HCT116 (cell line): ENCODE measurements at regions not wholly inside any gene's neighbourhood (a gene's known extent, or its start where the extent isn't known, plus 50 kb on each side); places are given as distances from the start of the nearest gene placed in this dataset.

Experiments
- ATAC-seq: fragments of 200-7000 bp; cut with Tn5 transposase; 2 replicates; pipeline ENCODE4 v1.9.1; 2020; ENCODE audit warnings: mild to moderate bottlenecking, moderate library complexity
- BruUV-seq: library from RNA; stranded (reverse); fragments of 400-500 nt; replicated peaks from 2 replicates; lab custom pipeline; 2021; lab: Mats Ljungman, UMichigan
- CTCF ChIA-PET: fragments of 300-600 bp; sonication (Branson Sonifier 250); formaldehyde crosslinking; loops from one replicate; lab custom pipeline; 2021; ENCODE audit warnings: antibody characterized with exemption; lab: Charles Lee
- POLR2A ChIA-PET: fragments of 300-600, 350-600 bp; sonication (Branson Sonifier 250); formaldehyde crosslinking; loops from one replicate; lab custom pipeline; 2021; ENCODE audit warnings: antibody characterized with exemption; lab: Charles Lee
- RAD21 ChIA-PET, 2 experiments: fragments of 300-600 bp; sonication (Branson Sonifier 250); formaldehyde crosslinking; loops; one replicate each; lab custom pipeline; 2023; ENCODE audit warnings: low total read pairs in 2 of 2; ENCODE audit not compliant: uncharacterized antibody in 2 of 2, unreplicated experiment in 2 of 2, low non-redundant PET in 1 of 2; lab: Charles Lee
- DNase-seq: peaks from one replicate; pipeline ENCODE4 v3.0.0-alpha.2; 2010; ENCODE audit warnings: low read depth, low spot score
- H2AFZ ChIP-seq: fragments of 200-600 bp; shearing (Covaris generic), sonication (generic); 2 replicates; pipeline ENCODE4 v1.6.1; 2017; ENCODE audit warnings: low read depth, mixed run types, mixed read lengths, antibody characterized with exemption, low read length; ENCODE audit not compliant: poor library complexity, severe bottlenecking
- H3K27ac ChIP-seq: 2 replicates; pipeline ENCODE4 v1.5.1; 2012; ENCODE audit warnings: low read depth, low read length
- H3K27me3 ChIP-seq: fragments of 200-600 bp; sonication (generic); 2 replicates; pipeline ENCODE4 v1.6.1; 2016; ENCODE audit warnings: mixed run types, low read length, mixed read lengths; ENCODE audit not compliant: insufficient read depth
- H3K36me3 ChIP-seq, 2 experiments: fragments of 200-500 bp in 1 of 2; fragments of 200-600 bp in 1 of 2; sonication (Bioruptor generic) in 1 of 2; sonication (generic) in 1 of 2; 2 replicates each; pipeline versions ENCODE4 v1.5.1 to v1.6.1; 2014 to 2016; ENCODE audit warnings: low read length in 2 of 2, inconsistent platforms in 1 of 2, mixed read lengths in 1 of 2, mixed run types in 1 of 2; ENCODE audit not compliant: insufficient read depth in 2 of 2, control insufficient read depth in 1 of 2
- H3K4me1 ChIP-seq, 2 experiments: fragments of 200-600 bp in 1 of 2; sonication (generic) in 1 of 2; 2 replicates each; pipeline versions ENCODE4 v1.5.1 to v1.6.1; 2012 to 2017; ENCODE audit warnings: low read length in 2 of 2, inconsistent platforms in 1 of 2, mild to moderate bottlenecking in 1 of 2, mixed read lengths in 1 of 2, mixed run types in 1 of 2, moderate library complexity in 1 of 2; ENCODE audit not compliant: insufficient read depth in 2 of 2, control insufficient read depth in 1 of 2
- H3K4me2 ChIP-seq: fragments of 200-600 bp; sonication (generic); 2 replicates; pipeline ENCODE4 v1.6.1; 2017; ENCODE audit warnings: mixed run types, low read length, mixed read lengths
- H3K4me3 ChIP-seq, 2 experiments: fragments of 200-600 bp in 1 of 2; sonication (generic) in 1 of 2; replicated peaks in 1 of 2; 2 replicates each; pipeline ENCODE4 v1.5.1; 2011 to 2016; ENCODE audit warnings: low read length in 2 of 2, control low read depth in 1 of 2, low read depth in 1 of 2, mild to moderate bottlenecking in 1 of 2, mixed read lengths in 1 of 2, mixed run types in 1 of 2
- H3K79me2 ChIP-seq: fragments of 200-600 bp; sonication (generic); 2 replicates; pipeline ENCODE4 v1.6.1; 2017; ENCODE audit warnings: mild to moderate bottlenecking, mixed run types, low read length, moderate library complexity, mixed read lengths; ENCODE audit not compliant: insufficient read depth
- H3K9ac ChIP-seq: fragments of 200-600 bp; sonication (generic); 2 replicates; pipeline ENCODE4 v1.6.1; 2016; ENCODE audit warnings: low read length, mixed read lengths
- H3K9me2 ChIP-seq: fragments of 200-600 bp; sonication (generic), shearing (Covaris generic); 2 replicates; pipeline ENCODE4 v1.6.1; 2017; ENCODE audit warnings: mixed run types, mild to moderate bottlenecking, moderate library complexity; ENCODE audit not compliant: insufficient read depth
- H3K9me3 ChIP-seq, 2 experiments: fragments of 200-500 bp in 1 of 2; fragments of 200-600 bp in 1 of 2; sonication (Bioruptor generic) in 1 of 2; sonication (generic) in 1 of 2; 2 replicates each; pipeline ENCODE4 v1.6.1; 2014 to 2017; ENCODE audit warnings: low read length in 2 of 2, mixed read lengths in 2 of 2, inconsistent platforms in 1 of 2, low read depth in 1 of 2, mild to moderate bottlenecking in 1 of 2, mixed run types in 1 of 2, moderate library complexity in 1 of 2; ENCODE audit not compliant: control insufficient read depth in 1 of 2, insufficient read depth in 1 of 2
- H4K20me1 ChIP-seq: fragments of 200-600 bp; sonication (generic), shearing (Covaris generic); 2 replicates; pipeline ENCODE4 v1.6.1; 2017; ENCODE audit warnings: mixed run types, mild to moderate bottlenecking, moderate library complexity; ENCODE audit not compliant: insufficient read depth
- ATF3 ChIP-seq: IDR thresholded peaks from 2 replicates; pipeline ENCODE4 v1.6.1; 2012
- CEBPB ChIP-seq: IDR thresholded peaks from 2 replicates; pipeline ENCODE4 v1.6.1; 2012; ENCODE audit warnings: low read depth
- EGR1 ChIP-seq: IDR thresholded peaks from 2 replicates; pipeline ENCODE4 v1.6.1; 2012; ENCODE audit warnings: low read depth
- FOSL1 ChIP-seq: IDR thresholded peaks from 2 replicates; pipeline ENCODE4 v1.6.1; 2012; ENCODE audit warnings: low read depth
- JUND ChIP-seq: IDR thresholded peaks from 2 replicates; pipeline ENCODE4 v1.6.1; 2012
- POLR2A ChIP-seq: IDR thresholded peaks from 2 replicates; pipeline ENCODE4 v1.7.0; 2011; ENCODE audit warnings: borderline replicate concordance; ENCODE audit not compliant: insufficient read depth, insufficient read length; ENCODE audit errors: extremely low read depth
- POLR2AphosphoS5 ChIP-seq: IDR thresholded peaks from 2 replicates; pipeline ENCODE4 v1.6.1; 2011; ENCODE audit warnings: mild to moderate bottlenecking, low read depth, low read length, moderate library complexity
- RAD21 ChIP-seq: IDR thresholded peaks from 2 replicates; pipeline ENCODE4 v1.6.1; 2012; ENCODE audit warnings: low read depth, mild to moderate bottlenecking
- SIN3A ChIP-seq: IDR thresholded peaks from 2 replicates; pipeline ENCODE4 v1.6.1; 2012; ENCODE audit warnings: low read depth
- SP1 ChIP-seq: IDR thresholded peaks from 2 replicates; pipeline ENCODE4 v1.6.1; 2012; ENCODE audit warnings: low read depth
- SRF ChIP-seq: IDR thresholded peaks from 2 replicates; pipeline ENCODE4 v1.6.1; 2012; ENCODE audit warnings: low read depth
- ZBTB33 ChIP-seq: IDR thresholded peaks from 2 replicates; pipeline ENCODE4 v1.6.1; 2011; ENCODE audit warnings: mild to moderate bottlenecking, low read length, moderate library complexity; ENCODE audit not compliant: insufficient replicate concordance; ENCODE audit errors: extremely low read depth
- intact Hi-C: fragments of 100-400 bp; cut with micrococcal nuclease; formaldehyde crosslinking; loops from 2 replicates; pipeline ENCODE4 v1.10.0; 2022
- TF ChIP-seq, protein P1 (sequence below): IDR thresholded peaks from 2 replicates; pipeline ENCODE4 v1.6.1; 2012; ENCODE audit warnings: low read depth

DNA sequence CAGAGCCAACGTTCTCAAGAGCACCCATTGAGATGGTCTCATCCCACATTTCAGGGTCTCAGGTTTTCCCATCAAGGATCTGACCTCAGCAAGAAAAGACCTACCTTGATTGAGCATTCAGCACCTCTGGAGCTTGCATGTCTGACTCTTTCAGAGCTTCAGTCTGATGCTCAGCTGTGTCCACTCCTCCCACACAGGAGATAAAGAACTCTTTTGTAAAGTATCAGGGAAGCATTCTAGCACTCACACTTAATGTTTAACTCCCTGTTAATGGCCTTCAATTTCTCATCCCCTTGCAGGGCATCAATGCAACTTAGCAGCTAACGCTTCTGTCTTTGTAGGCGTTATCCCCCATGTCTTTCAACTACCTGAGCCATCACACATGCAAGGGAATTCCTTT lies 124.1 kb downstream of the GALC start:
- no TSS peak for BruUV-seq
- H3K4me2 ChIP-seq, result no peak overlapping the region
- H4K20me1 ChIP-seq, result no peaks in the 10 kb centered on the region
- H2AFZ ChIP-seq, result no peak overlapping the region
- ChIA-PET POLR2A (no interaction called here), RAD21 (no interaction called here), CTCF (no interaction called here)
- H3K9me3 ChIP-seq, result peaks cover 4 to 23% of the 10 kb centered on the region in 2 experiments; a peak in 2 of 4 replicates
- H3K4me1 ChIP-seq, result no peaks in the 10 kb centered on the region
- TF ChIP-seq FOSL1, result no peak
- TF ChIP-seq SRF, result no peak
- TF ChIP-seq RAD21, result no peak
- TF ChIP-seq ATF3, result no peak
- TF ChIP-seq SP1, result no peak
- no peak for TF ChIP-seq SIN3A
- TF ChIP-seq, protein P1, sequence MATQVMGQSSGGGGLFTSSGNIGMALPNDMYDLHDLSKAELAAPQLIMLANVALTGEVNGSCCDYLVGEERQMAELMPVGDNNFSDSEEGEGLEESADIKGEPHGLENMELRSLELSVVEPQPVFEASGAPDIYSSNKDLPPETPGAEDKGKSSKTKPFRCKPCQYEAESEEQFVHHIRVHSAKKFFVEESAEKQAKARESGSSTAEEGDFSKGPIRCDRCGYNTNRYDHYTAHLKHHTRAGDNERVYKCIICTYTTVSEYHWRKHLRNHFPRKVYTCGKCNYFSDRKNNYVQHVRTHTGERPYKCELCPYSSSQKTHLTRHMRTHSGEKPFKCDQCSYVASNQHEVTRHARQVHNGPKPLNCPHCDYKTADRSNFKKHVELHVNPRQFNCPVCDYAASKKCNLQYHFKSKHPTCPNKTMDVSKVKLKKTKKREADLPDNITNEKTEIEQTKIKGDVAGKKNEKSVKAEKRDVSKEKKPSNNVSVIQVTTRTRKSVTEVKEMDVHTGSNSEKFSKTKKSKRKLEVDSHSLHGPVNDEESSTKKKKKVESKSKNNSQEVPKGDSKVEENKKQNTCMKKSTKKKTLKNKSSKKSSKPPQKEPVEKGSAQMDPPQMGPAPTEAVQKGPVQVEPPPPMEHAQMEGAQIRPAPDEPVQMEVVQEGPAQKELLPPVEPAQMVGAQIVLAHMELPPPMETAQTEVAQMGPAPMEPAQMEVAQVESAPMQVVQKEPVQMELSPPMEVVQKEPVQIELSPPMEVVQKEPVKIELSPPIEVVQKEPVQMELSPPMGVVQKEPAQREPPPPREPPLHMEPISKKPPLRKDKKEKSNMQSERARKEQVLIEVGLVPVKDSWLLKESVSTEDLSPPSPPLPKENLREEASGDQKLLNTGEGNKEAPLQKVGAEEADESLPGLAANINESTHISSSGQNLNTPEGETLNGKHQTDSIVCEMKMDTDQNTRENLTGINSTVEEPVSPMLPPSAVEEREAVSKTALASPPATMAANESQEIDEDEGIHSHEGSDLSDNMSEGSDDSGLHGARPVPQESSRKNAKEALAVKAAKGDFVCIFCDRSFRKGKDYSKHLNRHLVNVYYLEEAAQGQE, result no peak
- H3K9ac ChIP-seq, result no peak overlapping the region
- H3K27ac ChIP-seq, result no peak overlapping the region
- H3K79me2 ChIP-seq, result no peaks in the 10 kb centered on the region
- DNase-seq (no peak), ATAC-seq (no peak)
- H3K36me3 ChIP-seq, result no peaks in the 10 kb centered on the region
- intact Hi-C loops, result no loop called here
- H3K4me3 ChIP-seq, result no peak overlapping the region
- H3K9me2 ChIP-seq, result no peaks in the 10 kb centered on the region
- H3K27me3 ChIP-seq, result no peaks in the 10 kb centered on the region

DNA sequence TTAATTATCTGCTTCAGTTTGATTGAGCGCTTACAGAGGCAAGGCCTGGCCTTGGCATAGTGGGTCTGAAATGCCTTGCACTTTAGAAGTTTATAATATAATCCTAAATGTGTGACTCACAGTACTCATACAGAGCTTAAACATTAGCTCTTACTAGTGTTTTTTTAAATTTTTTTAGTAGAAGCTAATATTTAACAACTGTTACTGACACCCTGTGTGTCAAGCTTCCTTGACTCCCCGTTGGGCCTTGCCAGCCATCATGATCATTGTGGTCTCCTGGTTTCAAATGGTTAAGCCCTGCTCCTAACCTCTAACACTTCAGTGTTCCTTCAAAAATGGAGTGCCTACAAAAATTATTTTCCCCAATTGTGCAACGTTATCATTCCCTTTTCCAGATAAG lies 126.9 kb downstream of the GALC start:
- intact Hi-C loops, result no loop called here
- BruUV-seq, result no TSS peak
- TF ChIP-seq ZBTB33 (no peak), JUND (no peak), CEBPB (no peak), SIN3A (no peak), POLR2AphosphoS5 (no peak), EGR1 (no peak), POLR2A (no peak)
- TF ChIP-seq, protein P1, result no peak

More for the DNA sequence above, 126.9 kb downstream of the GALC start:
- ChIA-PET RAD21 (no interaction called here), CTCF (no interaction called here), POLR2A (no interaction called here)
- no peak overlapping the region for H3K27ac ChIP-seq
- no peaks in the 10 kb centered on the region for H3K4me1 ChIP-seq
- DNase-seq (no peak), ATAC-seq (no peak)
- no peaks in the 10 kb centered on the region for H3K79me2 ChIP-seq
- no peaks in the 10 kb centered on the region for H3K27me3 ChIP-seq
- H2AFZ ChIP-seq, result no peak overlapping the region
- peaks cover 4 to 23% of the 10 kb centered on the region in 2 experiments; a peak in 2 of 4 replicates for H3K9me3 ChIP-seq
- no peaks in the 10 kb centered on the region for H3K36me3 ChIP-seq
- no peak overlapping the region for H3K4me2 ChIP-seq
- no peaks in the 10 kb centered on the region for H4K20me1 ChIP-seq
- no peak overlapping the region for H3K4me3 ChIP-seq
- no peak overlapping the region for H3K9ac ChIP-seq
- no peaks in the 10 kb centered on the region for H3K9me2 ChIP-seq
